ENCODE measurements at regions not wholly inside any gene's neighbourhood (a gene's known extent, or its start where the extent isn't known, plus 50 kb on each side); places are given as distances from the start of the nearest gene placed in this dataset.

GRCh38 chr3:31305340-31305739 lies 227.4 kb upstream of the STT3B start (continued):
- TF ChIP-seq FOSL2 (IDR thresholded peaks at IDR 0.05) (no peak), FOSL2 (CRISPR knock-in tag; IDR thresholded peaks at IDR 0.05) (no peak), ZSCAN20 (CRISPR knock-in tag; IDR thresholded peaks at IDR 0.05) (no peak), MAX (IDR thresholded peaks at IDR 0.05) (no peak), JUN (IDR thresholded peaks at IDR 0.05) (no peak)

DNA sequence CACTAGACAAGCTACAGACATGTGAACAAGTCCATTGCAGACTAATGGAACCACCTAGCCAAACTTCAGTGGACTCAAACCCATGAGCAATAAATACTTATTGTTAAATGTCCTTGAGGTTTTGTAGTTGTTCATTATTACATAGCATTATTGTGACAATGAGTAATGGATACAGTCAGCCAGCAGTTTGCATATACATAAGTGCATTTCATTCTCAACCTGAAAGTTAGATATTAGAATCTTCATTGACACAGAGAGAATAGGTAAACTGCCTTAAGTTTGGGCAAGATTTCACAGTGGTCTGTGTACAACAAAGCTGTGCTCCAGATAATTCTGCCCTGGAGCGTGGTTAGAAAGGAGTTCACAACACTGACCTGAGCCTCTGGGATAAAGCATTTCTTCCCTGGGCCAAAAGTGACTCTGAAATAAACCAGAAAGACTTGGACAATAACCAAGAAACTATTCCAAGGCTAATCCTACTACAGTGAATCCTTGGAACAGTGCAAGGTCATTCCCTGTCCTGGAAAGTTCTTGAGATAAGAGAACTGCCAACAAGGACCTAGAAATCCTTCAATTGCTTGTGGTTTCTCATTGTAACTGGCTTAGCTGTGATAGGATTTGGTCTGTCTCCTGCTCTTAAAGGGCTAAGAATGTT lies 225.5 kb upstream of the STT3B start:
- H3K4me2 ChIP-seq: no peak overlapping the region
- no peak overlapping the region for H3K4me3 ChIP-seq
- H3K27ac ChIP-seq: no peak overlapping the region
- 40% methylated on average over 1 of the region's 1 CpG for WGBS (ENCODE audit: missing lambda C conversion rate)
- ChIA-PET POLR2A (no interaction called here), CTCF (interaction anchor here (1.8 kb wide), 1 partner anchor 13 kb away, joined by 6 read pairs; no protein-coding TSS in a partner anchor)
- TF ChIP-seq FOSL2 (IDR thresholded peaks at IDR 0.05) (no peak), FOSL2 (CRISPR knock-in tag; IDR thresholded peaks at IDR 0.05) (no peak), BCL3 (IDR thresholded peaks at IDR 0.05) (no peak), HOXA7 (CRISPR knock-in tag; IDR thresholded peaks at IDR 0.05) (no peak), CEBPB (IDR thresholded peaks at IDR 0.05) (no peak), CBX8 (IDR thresholded peaks at IDR 0.05) (no peak), HOXB13 (CRISPR knock-in tag; IDR thresholded peaks at IDR 0.05; ENCODE audit: low read depth) (no peak), CBX2 (IDR thresholded peaks at IDR 0.05; ENCODE audit: borderline replicate concordance, low read depth) (no peak), FOXS1 (CRISPR knock-in tag; IDR thresholded peaks at IDR 0.05) (no peak), ELK1 (IDR thresholded peaks at IDR 0.05; ENCODE audit: low read depth, low read length) (no peak), MAFK (IDR thresholded peaks at IDR 0.05; ENCODE audit: partially characterized antibody) (no peak), E2F6 (IDR thresholded peaks at IDR 0.05; ENCODE audit: borderline replicate concordance, low read depth) (no peak), FOSB (CRISPR knock-in tag; IDR thresholded peaks at IDR 0.05) (no peak), MYC (IDR thresholded peaks at IDR 0.05; ENCODE audit: borderline replicate concordance, low read length) (no peak), BHLHE40 (IDR thresholded peaks at IDR 0.05; ENCODE audit: low read depth, low read length) (no peak)
- H3K4me1 ChIP-seq: no peaks in the 10 kb centered on the region
- no peak for DNase-seq (ENCODE audit: low read depth in 1 of 2, low spot score in 1 of 2)
- no peak for ATAC-seq
- FAIRE-seq: no peak
- H3K9me3 ChIP-seq: no peaks in the 10 kb centered on the region

GRCh38 chr3:31311559-31311958 lies 221.2 kb upstream of the STT3B start:
- CTCF ChIA-PET: no interaction called here
- FAIRE-seq (no peak), ATAC-seq (no peak), DNase-seq (ENCODE audit: low read depth in 1 of 2, low spot score in 1 of 2) (no peak)
- Histone ChIP-seq H3K27ac (no peak overlapping the region), H3K4me3 (no peak overlapping the region), H3K9me3 (0 out of 3 replicates have a peak, but pooled peaks cover 5% of the 10 kb centered on the region), H3K4me1 (no peaks in the 10 kb centered on the region), H3K4me2 (no peak overlapping the region)
- POLR2A ChIA-PET: no interaction called here
- TF ChIP-seq CEBPB (IDR thresholded peaks at IDR 0.05) (no peak), MAZ (IDR thresholded peaks at IDR 0.05; ENCODE audit: borderline replicate concordance, low read depth, low read length) (no peak), TFCP2L1 (CRISPR knock-in tag; IDR thresholded peaks at IDR 0.05) (no peak), MYC (IDR thresholded peaks at IDR 0.05; ENCODE audit: borderline replicate concordance, low read length) (no peak), SMC3 (IDR thresholded peaks at IDR 0.05) (no peak), RCOR1 (IDR thresholded peaks at IDR 0.05; ENCODE audit: low read depth, low read length) (no peak), TP53 (CRISPR knock-in tag; IDR thresholded peaks at IDR 0.05) (no peak), EP300 (IDR thresholded peaks at IDR 0.05) (no peak), ZC3H11A (IDR thresholded peaks at IDR 0.05) (no peak), NFE2L2 (conservative IDR thresholded peaks at IDR 0.05; ENCODE audit: low read length) (no peak), PBX3 (IDR thresholded peaks at IDR 0.05) (no peak), FOXS1 (CRISPR knock-in tag; IDR thresholded peaks at IDR 0.05) (no peak), MAX (IDR thresholded peaks at IDR 0.05) (no peak), RAD21 (conservative IDR thresholded peaks at IDR 0.05 in 1 of 2, IDR thresholded peaks at IDR 0.05 in 1 of 2) (no peak), BCL3 (IDR thresholded peaks at IDR 0.05) (no peak), RNF2 (IDR thresholded peaks at IDR 0.05; ENCODE audit: borderline replicate concordance, low read depth) (no peak), POLR2A (IDR thresholded peaks at IDR 0.05; ENCODE audit: low read length) (no peak)
- 43% methylated on average over 3 of the region's 3 CpGs for WGBS (ENCODE audit: missing lambda C conversion rate)

All from A549 (cell line).